GM21515 (cell line): ENCODE measurements at regions not wholly inside any gene's neighbourhood (a gene's known extent, or its start where the extent isn't known, plus 50 kb on each side); places are given as distances from the start of the nearest gene placed in this dataset.
"Not testable (repeated sequence)": the region's sequence is repeated elsewhere in the genome, so short reads cannot be mapped to it uniquely, and the experiment has no call there.

ENCODE experiments used
- ATAC-seq: cut with Tn5 transposase; IDR thresholded peaks from one replicate; pipeline ENCODE4 v1.9.1; 2021; ENCODE audit not compliant: unreplicated experiment

- ATAC-seq = no peak
Observed at GRCh38 chr5:14954216-14954615, 82.6 kb upstream of the ANKH start.

DNA sequence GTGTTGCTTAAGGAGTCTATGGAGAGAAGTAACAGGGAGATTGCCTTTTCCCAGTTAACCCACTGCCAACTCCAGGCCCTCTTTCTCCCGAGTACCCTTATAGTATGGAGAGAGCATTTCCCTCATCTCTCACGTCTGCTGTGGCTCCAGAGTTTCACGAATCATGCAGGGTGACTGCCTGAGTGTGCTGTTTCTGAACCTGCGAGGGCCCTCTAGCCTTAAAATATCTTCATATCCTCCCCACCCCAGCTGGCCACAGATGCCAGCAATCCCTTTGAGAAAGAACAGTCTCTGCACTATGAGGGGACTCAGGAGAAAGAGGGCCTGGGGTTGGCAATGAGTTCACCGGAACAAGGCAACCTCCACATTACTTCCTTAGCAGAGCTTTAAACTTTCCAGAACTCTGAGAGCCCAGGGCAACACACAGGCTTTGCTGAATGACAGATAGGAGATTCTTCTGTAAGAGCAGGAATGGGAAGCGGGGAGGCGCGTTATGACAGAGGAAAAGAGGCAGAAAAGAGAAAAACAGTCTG is 81.6 kb upstream of the ANKH start:
- no peak for ATAC-seq

- ATAC-seq = no peak
Observed at GRCh38 chr5:14948383-14948782, 76.8 kb upstream of the ANKH start.

- ATAC-seq = peak; percentile 58
Observed at GRCh38 chr5:14946815-14947620, 75.4 kb upstream of the ANKH start.

GRCh38 chr5:14945450-14945849 is 73.9 kb upstream of the ANKH start:
- no peak for ATAC-seq

GRCh38 chr5:14944996-14945395 is 73.4 kb upstream of the ANKH start:
- ATAC-seq = no peak

GRCh38 chr5:14944350-14944739 is 72.8 kb upstream of the ANKH start:
- no peak for ATAC-seq

DNA sequence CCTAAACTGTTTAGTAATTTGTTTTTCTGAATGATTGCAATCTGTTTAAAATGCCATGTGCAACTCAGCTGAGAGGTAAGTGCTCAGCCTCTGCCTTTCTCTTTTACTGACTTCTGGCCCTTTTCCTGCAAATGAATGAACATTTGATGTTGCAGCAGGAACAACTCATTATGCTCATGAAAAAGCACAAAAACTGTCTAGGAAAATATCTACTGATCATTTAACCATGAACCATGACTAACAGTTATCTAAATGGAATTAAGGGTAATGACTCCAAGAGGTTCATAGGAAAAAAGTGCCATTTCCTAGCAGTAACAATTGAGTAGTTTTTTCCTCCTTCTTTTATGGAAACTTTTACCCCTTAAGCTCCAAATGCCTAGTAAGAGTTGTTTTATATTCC is 70.6 kb upstream of the ANKH start:
- ATAC-seq = no peak

DNA sequence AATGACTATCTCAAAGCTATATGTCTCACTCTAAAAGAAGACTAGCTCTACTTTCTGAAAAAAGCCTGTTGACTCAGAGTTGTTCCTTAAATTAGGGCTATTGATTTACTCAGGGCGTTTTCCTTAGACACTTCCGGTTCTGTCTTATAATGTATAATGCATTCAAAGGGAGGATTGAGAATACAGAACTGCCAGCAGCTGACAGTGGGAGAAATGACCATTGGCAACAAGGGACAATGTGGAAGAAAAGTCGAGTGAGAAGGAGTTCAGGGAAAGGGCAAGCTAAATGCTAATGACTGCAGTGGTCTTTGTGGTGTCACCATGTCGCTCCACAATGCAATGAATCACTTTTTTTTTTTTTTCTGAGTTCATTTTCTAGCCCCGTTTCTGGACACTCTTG is 65.7 kb upstream of the ANKH start:
- ATAC-seq = no peak

DNA sequence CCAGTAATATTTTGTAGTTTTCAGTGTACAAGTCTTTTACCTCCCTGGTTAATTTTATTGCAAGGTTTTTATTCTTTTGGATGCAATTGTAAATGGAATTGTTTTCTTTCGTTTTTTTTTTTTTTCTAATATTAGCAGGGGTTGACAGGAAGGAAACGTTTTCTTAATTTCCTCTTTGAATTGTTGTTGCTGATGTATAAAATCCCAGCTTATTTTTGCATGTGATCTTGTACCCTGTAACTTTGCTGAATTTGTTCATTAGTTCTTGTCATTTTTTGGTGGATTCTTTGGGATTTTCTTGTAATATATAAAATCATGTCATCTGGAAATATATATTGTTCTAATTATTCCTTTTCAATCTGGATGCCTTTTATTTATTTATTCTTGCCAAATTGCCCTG is 65.0 kb upstream of the ANKH start:
- no peak for ATAC-seq

DNA sequence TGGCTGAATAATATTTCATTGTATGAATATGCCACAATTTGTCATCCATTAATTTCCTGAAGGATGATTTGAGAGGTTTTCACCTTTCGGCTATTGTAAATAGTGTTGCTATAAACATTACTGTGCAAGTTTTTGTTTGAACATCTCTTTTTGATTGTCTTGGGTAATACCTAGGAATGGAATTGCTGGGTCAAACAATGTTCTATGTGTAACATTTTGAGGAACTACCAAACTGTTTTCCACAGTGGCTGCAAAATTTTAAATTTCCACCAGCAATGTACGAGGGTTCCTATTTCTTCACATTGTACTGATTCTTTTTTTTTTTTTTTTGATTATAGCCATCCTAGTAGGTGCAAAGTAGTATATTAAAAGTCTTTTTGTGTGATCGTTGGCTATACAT is 63.8 kb upstream of the ANKH start:
- no peak for ATAC-seq

- ATAC-seq = no peak
Observed at GRCh38 chr5:14932902-14933469, 61.4 kb upstream of the ANKH start.

- no peak for ATAC-seq
Observed at GRCh38 chr5:14930486-14930885, 58.9 kb upstream of the ANKH start.

DNA sequence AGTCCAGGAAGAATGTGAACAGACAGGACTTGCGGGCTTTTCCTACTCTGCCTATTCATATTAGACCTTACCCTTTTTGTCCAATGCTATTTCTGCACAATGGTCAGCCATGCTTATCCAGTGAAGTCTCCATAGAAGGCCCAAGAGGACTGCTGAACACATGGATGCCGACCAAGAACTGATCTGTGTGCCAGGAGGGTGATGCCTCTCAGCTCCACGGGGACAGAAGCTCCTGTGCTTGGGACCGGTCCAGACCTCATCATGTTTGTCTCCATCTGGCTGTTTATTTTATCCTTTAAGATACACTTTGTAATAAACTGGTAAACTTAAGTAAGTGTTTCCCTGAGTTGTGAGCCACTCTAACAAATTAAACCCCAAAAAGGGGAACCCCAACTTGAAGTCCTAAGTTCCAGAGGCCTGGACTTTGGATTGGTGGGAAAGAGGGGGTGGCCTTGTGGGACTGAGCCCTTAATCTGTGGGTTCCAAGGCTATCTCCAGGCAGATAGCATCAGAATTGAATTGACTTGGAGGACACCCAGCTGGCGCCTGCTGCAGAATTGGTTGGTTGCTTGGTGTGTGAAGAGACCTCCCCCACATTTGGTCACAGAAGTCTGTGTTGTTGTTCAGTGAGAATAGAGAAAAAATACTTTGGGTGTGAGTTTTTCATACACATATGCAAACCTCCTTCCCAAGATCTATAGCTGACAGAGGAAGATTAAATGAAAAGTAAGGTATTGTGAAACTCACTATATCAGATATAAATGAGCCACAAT is 57.9 kb upstream of the ANKH start:
- no peak for ATAC-seq

DNA sequence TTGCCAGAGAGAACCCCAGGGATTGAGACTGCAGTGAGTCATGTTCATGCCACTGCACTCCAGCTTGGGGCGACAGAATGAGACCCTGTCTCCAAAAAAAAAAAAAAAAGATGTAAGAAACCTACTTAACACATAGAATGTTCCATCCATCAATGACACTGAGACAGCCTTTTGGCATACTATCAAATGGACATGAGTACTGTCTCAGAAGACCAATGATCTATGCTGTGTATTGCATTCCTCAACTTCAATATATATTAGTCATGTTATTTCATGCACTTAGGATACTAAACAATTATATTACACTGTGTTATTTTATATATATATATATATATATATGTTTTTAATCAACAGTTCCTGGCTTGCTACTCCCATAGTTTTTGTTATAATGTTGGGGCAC is 57.1 kb upstream of the ANKH start:
- no peak for ATAC-seq

GRCh38 chr5:14925326-14925725 is 53.7 kb upstream of the ANKH start:
- no peak for ATAC-seq

DNA sequence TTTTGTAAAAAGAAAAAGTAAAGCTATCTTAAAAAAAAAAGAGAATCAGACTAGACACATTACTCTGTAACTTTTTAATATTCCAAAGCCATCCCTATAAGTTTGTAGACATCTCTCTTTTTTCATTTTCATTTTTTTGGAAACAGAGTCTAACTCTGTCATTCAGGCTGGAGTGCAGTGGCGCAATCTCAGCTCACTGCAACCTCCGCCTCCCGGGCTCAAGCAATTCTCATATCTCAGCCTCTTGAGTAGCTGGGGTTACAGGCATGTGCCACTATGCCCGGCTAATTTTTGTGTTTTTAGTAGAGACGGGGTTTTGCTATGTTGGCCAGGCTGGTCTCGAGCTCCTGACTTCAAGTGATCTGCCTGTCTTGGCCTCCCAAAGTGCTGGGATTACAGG is 51.4 kb upstream of the ANKH start:
- ATAC-seq = not testable (repeated sequence)

GRCh38 chr5:14922456-14922855 is 50.9 kb upstream of the ANKH start:
- no peak for ATAC-seq
